GM19395 (cell line): ENCODE measurements at regions not wholly inside any gene's neighbourhood (a gene's known extent, or its start where the extent isn't known, plus 50 kb on each side); places are given as distances from the start of the nearest gene placed in this dataset.
"Not testable (repeated sequence)": the region's sequence is repeated elsewhere in the genome, so short reads cannot be mapped to it uniquely, and the experiment has no call there.

Experiments
- ATAC-seq: cut with Tn5 transposase; IDR thresholded peaks from one replicate; pipeline ENCODE4 v1.9.1; 2021; ENCODE audit warnings: mild to moderate bottlenecking, moderate library complexity; ENCODE audit not compliant: unreplicated experiment

DNA sequence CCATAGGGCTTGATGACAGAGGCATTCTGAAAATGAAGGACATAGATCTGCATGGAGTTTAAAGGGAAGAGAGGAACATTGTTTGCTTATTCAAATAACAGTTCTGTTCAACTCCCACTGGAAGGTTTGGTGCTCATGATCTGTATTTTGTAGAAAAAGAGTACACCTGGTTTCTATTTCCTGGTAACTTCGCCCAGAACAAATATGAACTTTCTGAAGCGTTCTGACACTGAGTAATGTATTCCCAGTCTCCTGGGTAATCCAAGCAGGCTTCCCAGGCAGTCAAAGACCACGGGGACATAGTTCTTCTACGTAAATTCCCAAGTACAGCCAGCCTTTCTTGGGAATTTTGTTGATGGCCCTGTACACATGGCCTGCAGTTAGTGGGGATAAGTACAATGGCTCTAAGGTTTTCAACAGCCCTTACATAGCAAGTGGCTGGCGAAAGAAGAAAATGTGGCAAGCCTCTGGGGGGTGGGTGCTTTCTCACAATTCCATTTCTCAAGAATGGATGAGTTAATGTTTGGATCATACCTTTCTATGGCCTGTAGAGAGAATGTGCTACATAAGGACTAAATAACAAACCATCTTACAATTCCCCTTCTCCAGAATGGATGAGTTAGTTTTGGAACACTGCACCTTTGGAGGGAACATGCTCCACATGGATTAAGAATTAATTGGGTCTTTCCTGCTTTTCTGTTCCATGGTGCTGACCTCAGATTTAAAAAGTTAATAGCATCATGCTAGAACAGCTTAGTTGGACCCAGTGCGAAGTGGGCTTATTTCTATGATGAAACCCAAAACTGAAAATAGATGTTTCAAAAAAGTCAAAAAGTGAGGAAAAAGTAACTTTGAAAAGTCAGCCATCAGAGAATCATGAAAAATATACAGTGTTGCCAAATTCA is 52.7 kb downstream of the COL6A6 start:
- ATAC-seq: no peak

DNA sequence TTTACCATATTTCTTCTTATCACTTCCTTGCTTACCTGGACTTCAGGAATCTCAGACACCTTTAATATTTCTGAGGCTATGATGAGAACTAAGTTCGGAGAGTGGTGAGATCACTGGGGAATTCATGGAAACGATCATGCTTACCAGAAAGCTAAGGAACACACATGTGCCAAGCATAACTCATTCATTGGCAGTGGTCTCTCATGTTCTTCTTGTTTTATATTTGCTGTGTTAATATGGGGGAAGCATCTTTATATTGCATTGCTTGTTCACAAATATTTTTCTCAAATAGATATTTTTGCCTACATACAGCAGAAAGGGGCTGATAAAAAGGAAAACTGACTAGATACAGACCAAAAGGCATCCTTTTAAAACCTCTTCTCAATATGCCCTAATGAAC is 55.8 kb downstream of the COL6A6 start:
- no peak for ATAC-seq

DNA sequence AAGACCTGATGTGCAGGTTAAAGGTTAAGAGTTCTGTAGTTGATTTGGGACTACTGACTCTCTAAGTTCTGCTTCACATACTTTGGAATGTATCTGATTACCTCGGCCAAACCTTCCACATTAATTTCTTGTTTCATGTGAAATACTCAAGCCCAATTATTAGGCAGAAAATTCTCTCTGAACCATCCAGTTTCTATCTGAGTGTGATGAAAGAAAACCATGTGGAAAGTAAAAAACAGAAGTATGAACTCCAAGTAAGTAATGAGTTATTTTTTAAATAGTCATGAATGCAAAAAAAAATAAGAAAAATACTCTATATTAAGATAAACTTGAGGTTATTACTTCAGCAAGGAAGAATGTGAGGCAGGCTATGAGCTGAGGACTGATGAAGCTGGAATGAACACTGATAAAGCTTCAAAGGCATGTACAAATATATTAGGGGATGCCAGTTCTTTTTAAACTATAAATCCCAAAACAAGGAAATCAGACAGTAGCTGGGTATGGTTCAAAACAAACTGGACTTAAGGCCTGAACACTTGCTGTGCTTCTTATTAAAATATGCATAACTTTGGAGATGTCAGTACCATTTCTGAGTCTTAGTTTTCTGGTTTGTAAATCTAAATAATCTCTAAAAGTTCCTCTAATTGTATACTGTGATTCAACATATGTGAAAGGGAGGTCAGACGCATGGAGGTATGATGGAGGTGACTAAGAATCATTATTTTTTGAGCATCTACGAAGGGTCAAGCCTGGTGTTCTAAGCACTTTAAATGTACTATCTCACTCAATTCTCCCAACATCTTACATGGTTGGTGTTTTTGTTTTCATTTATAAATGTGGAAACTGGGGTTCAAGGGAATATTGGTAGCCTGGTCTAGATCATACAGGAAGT is 59.6 kb downstream of the COL6A6 start:
- ATAC-seq: no peak

DNA sequence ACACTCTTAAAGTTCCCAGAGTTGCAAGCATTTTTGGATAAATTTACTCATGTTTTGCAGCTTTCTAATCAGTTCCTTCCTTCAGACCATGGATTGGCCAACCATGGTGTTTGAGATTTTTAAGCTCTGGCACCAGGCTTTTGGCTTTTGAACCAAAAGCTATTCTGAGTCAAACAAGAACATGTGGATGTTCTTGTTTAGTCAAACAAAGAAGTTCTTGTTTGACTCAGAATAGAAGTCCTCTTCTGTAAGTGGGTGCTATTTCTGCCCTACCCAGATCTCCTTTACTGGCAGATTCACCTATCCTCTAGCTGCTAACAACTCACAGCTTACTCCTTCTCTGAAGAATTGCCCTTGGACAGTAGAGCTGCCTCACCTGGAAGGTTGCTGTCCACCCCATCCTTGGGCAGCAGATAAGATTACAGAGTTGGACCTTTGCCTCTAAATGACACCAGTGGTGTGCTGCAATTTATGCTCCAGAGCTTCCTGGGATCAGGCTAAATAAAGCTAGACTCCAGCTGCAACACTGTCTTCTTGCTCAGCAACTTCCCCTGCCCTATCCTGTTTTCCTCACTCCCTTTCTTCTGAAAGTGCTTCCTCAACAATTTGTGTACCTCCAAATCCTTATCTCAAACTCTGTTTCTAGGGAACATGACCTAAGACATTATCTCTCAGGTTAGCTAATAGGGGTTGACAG is 65.6 kb downstream of the COL6A6 start:
- peak; percentile 83 for ATAC-seq

DNA sequence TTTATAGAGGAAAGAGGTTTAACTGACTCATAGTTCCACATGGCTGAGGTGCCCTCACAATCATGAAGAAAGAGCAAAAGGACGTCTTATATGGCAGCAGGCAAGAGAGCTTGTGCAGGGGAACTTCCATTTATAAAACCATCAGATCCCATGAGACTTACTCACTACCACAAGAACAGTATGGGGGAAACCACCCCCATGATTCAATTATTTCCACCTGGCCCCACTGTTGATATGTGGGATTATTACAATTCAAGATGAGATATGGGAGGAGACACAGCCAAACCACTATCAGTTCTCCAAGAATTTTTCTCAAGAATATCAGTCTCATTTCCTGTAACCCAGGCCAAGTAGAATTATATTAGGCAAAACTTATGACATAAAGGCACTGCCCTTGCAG is 77.8 kb downstream of the COL6A6 start:
- not testable (repeated sequence) for ATAC-seq

DNA sequence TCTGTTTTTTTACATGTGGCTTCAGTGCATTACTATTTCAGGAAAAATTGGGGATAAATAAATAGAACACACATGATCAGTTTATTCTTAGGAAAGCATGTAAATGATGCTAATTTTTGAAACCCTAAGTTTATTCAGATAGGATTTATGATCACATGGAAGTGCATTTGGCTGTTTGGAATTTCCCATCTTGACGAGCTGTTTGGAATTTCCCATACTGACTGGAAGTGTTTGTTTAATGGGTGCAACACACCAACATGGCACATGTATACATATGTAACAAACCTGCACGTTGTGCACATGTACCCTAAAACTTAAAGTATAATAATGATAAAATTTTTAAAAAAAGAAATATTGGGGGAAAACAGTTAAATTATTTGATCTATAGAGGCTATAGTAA is 79.5 kb downstream of the COL6A6 start:
- ATAC-seq: no peak

DNA sequence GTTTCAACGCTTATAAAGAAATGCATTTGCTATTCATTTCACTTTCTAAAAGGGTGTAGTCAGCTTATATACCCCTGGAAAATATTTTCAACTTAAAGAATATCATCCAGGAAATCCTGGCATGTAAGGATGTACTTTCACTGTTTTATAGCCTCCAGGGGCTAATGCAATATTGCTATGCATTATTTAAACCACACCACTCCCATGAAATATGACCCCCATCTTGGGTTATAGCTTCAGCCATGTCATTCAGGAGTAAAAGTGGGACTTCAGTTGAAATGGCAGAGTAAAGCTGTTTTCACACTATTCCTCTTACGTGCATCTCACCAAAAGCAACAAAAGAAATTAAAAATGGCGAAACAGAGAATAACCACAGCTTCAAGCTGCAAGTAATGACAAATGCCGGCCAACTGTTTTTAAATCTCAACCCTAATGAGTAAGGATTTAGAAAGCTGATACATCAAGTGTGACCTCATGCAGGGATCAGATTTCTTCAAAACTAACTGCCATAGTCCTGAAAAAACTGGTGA is 84.5 kb downstream of the COL6A6 start:
- ATAC-seq: no peak

DNA sequence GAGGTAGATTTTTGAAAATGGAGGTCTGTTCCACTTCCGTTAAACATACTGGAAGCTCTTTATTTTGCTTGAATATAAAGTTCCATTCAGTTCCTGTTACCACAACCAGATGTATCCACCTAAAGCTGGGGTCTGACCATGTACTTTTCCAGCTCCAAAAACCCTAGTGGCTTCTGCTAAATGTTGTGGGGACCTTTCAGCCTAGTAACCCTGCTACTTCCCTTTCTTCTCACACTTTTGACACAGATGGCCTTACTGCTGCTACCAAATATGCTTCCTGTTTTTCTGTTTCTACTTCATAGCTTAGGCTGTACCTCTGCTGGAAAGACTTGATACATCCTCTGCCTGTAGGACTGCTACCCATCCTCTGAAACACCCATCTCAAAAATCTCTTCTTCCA is 87.8 kb downstream of the COL6A6 start:
- ATAC-seq: no peak

DNA sequence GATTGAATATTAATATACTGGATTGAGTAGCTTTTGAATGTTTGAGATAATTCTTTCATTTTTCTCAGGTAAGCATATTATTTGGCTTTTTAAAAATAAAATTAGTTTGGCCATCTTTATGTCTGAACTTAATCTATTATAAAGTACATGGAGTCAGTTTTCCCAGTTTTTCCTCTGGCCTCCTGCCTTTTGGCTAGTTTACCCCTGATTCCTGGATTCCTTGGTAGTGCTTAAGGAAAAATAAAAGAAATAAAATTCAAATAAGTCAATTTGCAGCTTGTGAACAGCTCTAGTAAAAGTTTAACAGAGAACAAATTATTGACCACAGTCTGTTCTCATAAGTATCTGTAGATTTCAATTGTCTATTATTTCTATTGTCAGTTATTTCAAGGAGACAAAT is 89.4 kb downstream of the COL6A6 start:
- no peak for ATAC-seq

DNA sequence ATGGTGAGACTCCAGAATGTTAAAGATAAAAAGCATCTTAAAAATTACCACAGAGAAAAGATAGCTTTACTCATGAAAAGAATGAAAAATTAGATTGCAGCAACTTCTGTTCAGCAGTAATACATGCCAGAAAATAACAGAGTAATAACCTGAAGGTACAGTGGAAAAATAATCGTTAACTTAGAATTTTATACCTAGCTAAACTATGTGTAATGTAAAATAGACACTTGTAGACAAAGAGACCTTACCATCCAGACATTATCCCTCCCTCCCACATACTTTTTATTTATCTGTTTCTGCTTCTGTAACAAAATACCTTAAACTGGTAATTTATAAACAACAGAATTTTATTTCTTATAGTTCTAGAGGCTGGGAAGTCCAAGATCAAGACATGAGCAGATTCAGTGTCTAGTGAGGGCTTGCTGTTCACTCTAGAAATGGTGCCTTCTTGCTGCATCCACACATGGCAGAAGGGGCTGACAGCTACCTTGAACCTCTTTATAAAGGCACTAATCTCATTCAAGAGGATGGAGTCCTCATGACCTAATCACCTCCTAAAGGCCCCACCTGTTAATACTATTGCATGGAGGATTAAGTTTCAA is 90.7 kb downstream of the COL6A6 start:
- ATAC-seq: no peak

DNA sequence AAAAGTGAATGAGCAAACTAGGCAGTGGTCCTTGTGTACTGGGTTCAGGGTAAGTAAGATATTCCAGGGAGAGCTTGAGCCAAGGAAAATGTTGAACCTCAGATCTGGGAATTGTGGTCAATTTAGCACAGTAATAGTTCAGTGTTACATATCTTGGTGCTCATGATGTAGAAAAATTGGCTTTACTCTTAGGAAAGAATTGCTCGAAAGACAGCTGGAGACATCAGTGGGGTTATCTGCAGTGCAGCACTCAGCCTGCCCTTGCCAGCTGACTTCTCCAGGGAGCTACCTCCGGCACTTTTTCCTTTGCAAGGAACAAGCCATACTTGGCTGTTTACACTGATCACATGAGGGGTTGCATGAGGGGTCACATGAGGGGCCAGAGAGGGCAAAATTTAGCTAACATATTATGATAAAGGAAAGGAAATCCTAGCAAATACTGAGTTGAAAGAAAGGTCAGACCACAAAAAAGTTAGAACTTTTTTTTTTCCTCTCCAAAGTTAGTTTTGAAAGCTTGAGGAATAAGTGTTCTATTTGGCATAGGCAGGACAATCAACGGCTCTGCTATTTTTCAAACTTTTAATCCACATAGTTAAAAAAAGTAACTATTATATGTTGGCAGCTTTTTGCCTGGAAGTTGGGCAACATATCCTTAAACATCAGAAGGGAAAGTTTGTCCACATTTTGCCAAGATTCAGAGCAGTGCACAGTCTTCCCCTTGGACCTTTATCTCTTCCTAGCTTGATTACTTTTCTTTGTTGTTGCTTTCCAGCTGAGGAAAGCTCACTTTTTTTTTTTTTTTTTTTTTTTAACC is 92.4 kb downstream of the COL6A6 start:
- ATAC-seq: no peak

DNA sequence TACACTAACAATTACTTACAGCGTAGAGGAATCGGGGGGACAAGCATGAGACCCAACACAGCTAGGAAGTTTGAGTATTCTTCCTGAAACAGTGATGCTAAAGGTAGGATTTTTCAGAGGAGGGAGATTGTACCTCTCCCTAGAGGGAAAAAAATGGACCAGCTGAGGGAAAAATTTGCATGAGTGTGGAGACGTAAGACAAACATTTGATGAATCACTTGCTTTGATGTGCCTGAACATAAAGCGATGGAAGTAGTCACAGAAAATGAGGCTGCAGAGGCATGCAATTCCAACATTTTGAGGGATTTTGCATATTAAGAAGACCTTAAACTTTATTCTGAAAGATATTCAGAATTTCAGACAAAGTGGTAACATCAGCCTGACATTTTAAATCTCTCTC is 102.2 kb downstream of the COL6A6 start:
- ATAC-seq: no peak

DNA sequence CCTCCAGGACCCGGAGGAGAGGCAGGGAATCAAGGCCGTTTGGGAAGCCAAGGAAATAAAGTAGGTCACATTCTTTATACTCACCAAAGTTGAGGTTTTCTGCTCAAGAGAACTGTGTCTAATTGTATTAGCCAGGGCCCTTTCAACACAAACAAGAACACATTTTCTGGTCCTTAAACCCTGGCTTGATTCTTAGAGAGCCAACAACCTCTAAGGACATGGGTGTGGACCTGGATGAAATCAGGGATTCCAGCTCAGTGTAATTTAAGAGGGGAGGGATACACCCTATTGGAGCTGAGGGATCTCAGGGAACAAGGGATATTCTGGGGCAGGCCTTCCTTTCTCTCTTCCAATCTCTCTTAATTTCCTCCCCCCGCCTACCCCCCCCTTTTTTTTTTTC is 104.8 kb downstream of the COL6A6 start:
- no peak for ATAC-seq

DNA sequence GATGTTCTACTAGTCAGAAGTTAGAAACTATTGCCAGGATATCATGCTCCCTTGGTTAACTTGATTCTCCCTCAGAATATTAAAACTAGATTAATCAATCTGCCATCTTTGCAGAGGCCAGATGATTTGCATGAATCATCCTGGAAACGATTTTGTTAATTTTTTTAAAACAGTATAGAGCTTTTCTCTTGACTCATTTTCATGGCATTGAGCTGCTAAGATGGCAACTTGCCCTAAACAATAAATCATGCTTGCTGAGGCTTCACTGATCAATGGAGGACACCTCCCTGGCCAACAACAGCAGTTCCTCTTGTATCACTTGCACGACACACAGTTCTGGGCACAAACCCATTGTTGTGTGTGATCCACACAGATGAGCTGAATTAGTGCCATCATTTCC is 109.1 kb downstream of the COL6A6 start:
- ATAC-seq: no peak

DNA sequence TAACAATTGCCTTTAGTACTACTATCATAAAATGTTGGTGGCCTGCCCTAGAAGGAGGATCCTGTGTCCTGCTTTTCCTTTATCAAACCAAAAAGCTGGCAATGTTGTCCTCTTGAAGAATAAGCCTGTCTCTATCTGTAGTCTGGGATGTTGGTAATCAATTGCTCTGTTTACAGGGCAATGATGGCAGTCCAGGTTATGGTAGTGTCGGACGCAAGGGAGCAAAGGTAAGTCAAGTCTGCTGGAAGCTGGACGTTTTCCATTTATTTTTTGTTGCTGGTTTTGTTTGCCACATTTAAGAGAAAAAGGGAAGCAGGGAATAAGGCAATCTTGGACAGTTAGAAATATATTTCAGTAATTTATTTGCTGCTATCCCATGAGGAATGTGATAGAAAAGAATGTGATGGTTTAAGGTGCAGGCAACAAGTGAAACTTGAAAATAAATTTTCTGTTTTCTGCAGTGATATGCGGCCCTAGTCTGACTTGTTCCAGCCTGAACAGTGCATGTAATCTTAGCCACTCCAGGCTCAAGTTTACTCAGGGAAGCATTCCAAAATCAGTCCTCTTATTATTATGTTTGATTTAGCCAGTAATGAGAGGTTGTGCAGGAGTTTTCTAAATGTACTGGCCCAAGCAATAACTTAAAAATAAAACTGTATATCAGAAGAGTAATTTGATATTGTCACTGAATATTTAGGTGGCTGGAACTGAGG is 110.3 kb downstream of the COL6A6 start:
- ATAC-seq: no peak

DNA sequence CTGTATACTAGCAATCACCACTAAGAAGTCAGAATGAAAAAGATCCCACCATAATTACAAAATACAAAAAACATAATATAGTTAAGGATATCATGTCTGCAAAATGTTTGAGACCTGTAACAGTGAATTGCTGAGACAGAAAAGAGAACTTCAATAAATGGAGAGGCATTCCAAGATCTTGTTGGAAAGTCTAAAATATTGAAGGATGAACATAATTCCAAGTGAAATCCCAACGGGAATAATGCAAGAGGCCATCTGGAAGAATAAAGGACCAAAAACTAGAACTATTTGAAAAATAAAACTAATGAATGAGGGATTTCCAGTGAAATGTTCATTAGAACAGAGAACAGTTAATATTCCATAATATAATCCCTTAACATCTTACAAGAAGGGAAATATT is 110.9 kb downstream of the COL6A6 start:
- ATAC-seq: no peak
